A204.1 (cell line): ENCODE measurements at regions not wholly inside any gene's neighbourhood (a gene's known extent, or its start where the extent isn't known, plus 50 kb on each side); places are given as distances from the start of the nearest gene placed in this dataset.
"Not testable (repeated sequence)": the region's sequence is repeated elsewhere in the genome, so short reads cannot be mapped to it uniquely, and the experiment has no call there.

Source experiments
- FAIRE-seq: peaks from 2 replicates; lab custom pipeline; 2012; peaks lifted over from hg19 to GRCh38; lab: Jason Lieb, UNC

- not testable (repeated sequence) for FAIRE-seq
Measured at GRCh38 chr10:38362514-38362913, 268.4 kb downstream of the ZNF37A start.

GRCh38 chr10:38364073-38364472 is 269.9 kb downstream of the ZNF37A start:
- FAIRE-seq, result not testable (repeated sequence)

DNA sequence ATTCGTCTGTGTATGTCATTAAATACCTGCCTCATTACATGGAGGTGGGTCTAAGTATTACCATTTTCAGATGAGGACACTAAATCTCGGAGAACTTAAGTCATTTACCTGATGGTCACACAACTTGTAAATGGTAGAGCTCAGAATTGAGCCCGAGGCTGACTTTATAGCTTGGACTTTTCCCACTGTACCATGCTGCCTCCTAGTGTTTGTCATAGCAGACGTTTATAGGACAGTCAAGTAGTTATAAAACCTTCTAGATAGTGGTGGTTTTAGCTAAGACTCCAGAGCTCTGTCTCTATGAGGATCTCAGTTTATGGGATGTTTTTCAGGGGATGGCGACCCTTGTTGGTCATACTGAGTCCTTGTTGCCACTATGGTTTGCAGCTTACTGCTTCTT is 271.8 kb downstream of the ZNF37A start:
- FAIRE-seq, result peak; percentile 97

GRCh38 chr10:38383800-38384199 is 289.7 kb downstream of the ZNF37A start:
- not testable (repeated sequence) for FAIRE-seq

DNA sequence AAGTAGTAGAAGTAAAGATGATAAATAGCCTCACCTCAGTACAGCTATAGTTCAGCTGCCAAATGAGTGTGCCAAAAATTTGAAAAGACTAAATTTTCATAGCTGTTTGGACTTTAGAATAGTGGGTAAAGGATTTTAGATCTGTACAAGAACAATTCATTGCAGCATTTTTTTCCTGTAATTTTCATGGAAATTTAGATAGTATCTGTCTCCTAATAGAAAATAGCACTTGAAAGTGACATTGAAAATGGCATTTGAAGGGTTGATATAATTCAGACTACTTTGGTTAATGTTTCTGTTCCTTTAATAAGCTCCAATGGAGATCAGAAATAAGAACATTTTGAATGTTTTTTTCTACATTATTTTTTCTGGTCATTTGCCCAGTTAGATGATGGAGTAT is 292.7 kb downstream of the ZNF37A start:
- FAIRE-seq, result not testable (repeated sequence)

- FAIRE-seq, result not testable (repeated sequence)
Measured at GRCh38 chr10:38390725-38391124, 296.6 kb downstream of the ZNF37A start.

- not testable (repeated sequence) for FAIRE-seq
Measured at GRCh38 chr10:38395465-38395864, 301.3 kb downstream of the ZNF37A start.

- FAIRE-seq, result not testable (repeated sequence)
Measured at GRCh38 chr10:38396178-38396954, 302.2 kb downstream of the ZNF37A start.

DNA sequence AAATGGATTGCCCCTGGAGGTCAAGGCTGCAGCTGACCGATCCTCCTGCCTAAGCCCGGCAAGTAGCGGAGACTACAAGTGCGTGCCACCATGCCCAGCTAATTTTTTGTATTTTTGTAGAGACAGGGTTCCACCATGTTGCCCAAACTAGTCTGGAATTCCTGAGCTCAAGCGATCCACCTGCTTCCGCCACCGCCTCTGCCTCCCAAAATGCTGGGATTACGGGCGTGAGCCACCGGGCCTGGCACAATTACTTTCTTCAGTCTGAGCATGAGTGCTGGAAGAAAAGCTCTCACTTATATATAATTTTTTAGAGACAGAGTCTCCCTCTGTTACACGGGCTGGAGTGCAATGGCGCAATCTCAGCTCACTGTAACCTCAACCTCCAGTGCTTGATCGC is 307.4 kb downstream of the ZNF37A start:
- not testable (repeated sequence) for FAIRE-seq

DNA sequence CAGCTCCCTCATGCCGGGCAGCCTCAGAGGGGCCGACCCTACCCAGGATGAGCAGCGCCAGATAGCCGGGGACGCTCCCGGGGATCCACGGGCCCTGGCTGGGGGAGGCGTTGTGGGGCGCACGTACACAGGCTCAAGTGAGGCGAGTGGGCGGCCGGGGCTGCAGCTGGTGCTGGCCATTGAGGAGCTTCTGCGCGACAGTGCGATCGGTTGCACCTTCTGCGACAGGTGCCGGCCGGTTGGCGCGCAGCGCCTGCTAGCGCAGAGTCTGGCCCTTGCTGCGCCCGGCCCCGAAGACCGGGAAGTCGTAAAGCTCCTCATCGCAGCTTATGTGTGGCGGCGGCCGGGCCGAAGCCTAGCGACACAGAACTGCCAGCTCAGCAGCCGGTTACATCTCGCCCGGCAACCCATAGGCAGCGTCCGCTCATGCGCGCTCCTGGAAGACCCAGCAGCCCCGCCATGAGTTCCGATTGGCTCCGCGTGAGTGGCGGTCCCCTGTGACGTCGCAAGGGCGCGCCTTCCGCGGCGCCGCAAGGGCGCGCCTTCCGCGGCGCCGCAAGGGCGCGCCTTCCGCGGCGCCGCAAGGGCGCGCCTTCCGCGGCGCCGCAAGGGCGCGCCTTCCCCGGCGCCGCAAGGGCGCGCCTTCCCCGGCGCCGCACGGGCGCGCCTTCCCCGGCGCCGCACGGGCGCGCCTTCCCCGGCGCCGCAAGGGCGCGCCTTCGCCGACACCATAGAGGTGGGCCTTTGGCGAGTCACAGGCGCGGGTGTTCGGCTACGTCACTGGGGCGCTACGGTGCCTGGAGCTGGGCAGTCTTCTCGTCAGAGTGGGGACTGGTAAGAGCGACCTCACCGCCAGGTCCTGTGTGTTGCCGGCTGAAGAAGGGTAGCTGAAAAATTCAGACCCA is 308.6 kb downstream of the ZNF37A start:
- FAIRE-seq, result not testable (repeated sequence)

DNA sequence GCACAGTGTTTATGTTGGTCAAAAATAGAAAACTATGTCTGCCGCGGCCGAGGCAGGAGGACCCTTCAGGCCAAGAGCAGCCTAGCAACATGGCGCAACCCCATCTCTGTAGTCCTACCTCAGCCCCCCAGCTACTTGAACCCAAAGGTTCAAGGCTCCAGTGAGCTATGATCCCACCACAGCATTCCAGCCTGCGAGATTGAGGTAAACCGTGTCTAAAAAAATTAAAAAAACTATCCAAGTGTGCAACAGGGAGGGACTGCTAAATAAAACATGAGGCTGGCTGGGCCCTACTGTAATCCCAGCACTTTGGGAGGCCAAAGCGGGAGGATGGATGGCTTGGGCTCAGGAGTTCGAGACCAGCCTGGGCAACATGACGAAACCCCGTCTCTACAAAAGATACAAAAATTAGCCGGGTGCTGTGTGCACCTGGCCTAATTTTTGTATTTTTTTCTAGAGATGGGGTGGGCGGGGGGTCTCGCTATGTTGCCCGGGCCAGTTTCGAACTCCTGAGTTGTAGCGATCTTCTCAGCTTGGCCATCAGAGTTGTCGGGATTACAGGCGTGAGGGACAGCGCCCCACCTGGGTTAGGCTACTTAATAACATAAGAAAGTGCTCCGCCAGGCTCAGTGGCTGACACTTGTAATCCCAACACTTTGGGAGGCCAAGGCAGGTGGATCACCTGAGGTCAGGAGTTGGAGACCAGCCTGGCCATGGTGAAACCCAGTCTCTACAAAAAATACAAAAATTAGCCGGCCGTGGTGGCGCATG is 309.4 kb downstream of the ZNF37A start:
- FAIRE-seq, result not testable (repeated sequence)

DNA sequence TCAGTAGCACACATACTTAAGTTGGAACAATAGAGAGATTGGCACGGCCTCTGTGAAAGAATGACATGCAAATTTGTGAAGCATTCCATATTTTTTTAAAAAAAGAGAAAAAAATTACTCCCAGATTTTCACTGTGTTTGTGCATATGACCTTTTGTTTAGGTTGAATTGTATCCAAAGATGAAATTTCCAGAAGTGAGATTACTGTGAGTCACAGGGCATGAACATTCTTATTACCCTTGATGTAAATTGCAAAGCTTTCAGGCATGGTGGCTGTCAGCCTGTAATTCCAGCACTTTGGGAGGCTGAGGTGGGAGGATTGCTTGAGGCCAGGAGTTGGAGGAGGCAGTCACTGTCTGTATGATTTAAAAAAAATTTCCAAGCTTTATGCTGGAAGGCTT is 329.5 kb downstream of the ZNF37A start:
- FAIRE-seq, result not testable (repeated sequence)

- FAIRE-seq, result not testable (repeated sequence)
Measured at GRCh38 chr10:38430242-38430641, 336.1 kb downstream of the ZNF37A start.

DNA sequence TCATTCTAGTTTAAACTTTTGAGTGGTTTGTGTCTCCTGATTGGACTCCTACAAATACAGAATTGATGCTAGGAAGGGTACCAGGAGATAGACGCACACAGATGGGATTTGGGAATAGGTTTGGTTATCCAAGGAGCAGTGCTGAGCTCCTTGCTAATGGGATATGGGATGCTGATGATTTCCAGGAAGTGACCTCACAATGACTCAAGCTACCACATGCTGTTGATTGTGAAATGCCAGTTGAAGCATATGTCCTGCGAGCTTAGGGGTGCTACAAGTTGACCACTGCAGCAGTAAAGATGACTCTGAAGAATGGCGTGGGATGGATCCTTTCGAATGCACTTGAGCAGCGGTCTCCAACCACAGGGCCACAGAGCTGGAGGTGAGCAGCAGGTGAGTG is 343.2 kb downstream of the ZNF37A start:
- FAIRE-seq, result not testable (repeated sequence)

GRCh38 chr10:38448614-38449355 is 354.6 kb downstream of the ZNF37A start:
- not testable (repeated sequence) for FAIRE-seq

DNA sequence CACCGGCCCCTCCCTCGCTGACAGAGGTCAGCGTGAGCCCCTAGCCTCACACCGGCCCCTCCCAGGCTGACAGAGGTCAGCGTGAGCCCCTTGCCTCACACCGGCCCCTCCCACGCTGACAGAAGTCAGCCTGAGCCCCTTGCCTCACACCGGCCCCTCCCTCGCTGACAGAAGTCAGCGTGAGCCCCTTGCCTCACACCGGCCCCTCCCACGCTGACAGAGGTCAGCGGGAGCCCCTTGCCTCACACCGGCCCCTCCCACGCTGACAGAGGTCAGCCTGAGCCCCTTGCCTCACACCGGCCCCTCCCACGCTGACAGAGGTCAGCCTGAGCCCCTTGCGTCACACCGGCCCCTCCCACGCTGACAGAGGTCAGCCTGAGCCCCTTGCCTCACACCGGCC is 355.5 kb downstream of the ZNF37A start:
- FAIRE-seq, result not testable (repeated sequence)

GRCh38 chr10:38450372-38451057 is 356.4 kb downstream of the ZNF37A start:
- FAIRE-seq, result not testable (repeated sequence)

- FAIRE-seq, result not testable (repeated sequence)
Measured at GRCh38 chr10:38451306-38451967, 357.3 kb downstream of the ZNF37A start.
